ENCODE measurements at regions not wholly inside any gene's neighbourhood (a gene's known extent, or its start where the extent isn't known, plus 50 kb on each side); places are given as distances from the start of the nearest gene placed in this dataset.

DNA sequence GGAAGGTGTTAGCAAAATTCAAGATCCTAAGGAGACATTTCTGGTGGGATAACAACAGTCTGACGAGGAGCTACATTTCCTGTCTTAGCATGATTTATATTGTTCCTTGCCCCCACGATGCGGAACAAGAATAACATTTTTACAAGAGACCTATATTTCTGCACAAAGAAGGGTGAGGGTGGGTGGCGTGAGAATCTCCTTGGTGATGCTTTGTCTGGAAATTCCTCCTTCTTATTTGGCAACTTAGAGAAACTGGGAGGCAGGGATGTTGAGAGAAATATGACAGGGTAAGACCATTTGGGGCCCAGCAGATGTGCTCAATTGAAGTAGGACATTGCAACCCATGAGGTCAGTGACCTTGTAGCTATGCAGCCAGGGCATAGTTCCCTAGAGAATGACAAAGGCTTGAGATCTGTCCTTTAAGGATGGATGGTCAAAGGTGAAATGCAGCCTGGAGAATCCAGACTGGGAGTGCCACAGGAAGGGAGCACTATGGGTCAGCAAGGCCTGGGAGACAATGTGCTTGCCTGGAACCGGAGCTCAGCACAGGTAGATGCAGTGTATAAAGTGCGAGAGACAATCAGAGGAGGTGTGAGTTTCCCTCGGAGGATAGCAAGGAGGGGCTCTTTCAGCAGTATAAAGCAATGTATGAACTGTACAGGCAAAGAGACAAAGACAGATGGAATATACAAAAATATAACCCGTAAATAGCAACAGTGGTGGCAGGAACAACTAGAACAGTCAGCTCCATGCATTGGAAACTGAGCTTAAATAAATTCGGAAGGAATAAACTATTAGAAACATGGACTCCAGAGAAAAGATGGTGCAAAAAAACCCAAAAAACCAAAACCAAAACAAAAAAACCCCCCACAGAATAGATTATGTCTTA lies 317.6 kb upstream of the TBL1XR1 start:
- H3K9me3 Mint-ChIP-seq: no peaks in the 10 kb centered on the region
- no peak overlapping the region for H3K27ac ChIP-seq (ENCODE audit: low read depth, low read length)
- H3K27me3 ChIP-seq (ENCODE audit: insufficient read depth, low read length, poor library complexity, severe bottlenecking): no peaks in the 10 kb centered on the region
- no peaks in the 10 kb centered on the region for H3K36me3 ChIP-seq (ENCODE audit: insufficient read depth, low read length)
- no peak for DNase-seq
- H3K27ac Mint-ChIP-seq: no peak overlapping the region
- H3K9me3 ChIP-seq (ENCODE audit: low read length): no peaks in the 10 kb centered on the region
- H3K4me1 ChIP-seq (ENCODE audit: insufficient read depth, low read length): no peaks in the 10 kb centered on the region
- H3K4me3 ChIP-seq (ENCODE audit: low read length): no peak overlapping the region
- POLR2A ChIA-PET: no interaction called here
- H3K4me3 Mint-ChIP-seq: no peak overlapping the region
- no peaks in the 10 kb centered on the region for H3K27me3 Mint-ChIP-seq
- peaks cover 2 to 13% (median 4%) of the 10 kb centered on the region in 3 donors for H3K4me1 Mint-ChIP-seq
- H3K36me3 Mint-ChIP-seq: peaks cover 0 to 4% (median 4%) of the 10 kb centered on the region in 3 donors
- CTCF ChIA-PET: interaction anchor here (1.2 kb wide), 1 partner anchor 149 kb away, joined by 3 read pairs; no protein-coding TSS in a partner anchor

- Mint-ChIP-seq H3K36me3 (peaks cover 0 to 4% (median 4%) of the 10 kb centered on the region in 3 donors), H3K4me1 (peaks cover 1 to 10% (median 4%) of the 10 kb centered on the region in 3 donors), H3K27ac (no peak overlapping the region), H3K4me3 (no peak overlapping the region), H3K27me3 (no peaks in the 10 kb centered on the region), H3K9me3 (no peaks in the 10 kb centered on the region)
- ChIA-PET POLR2A (no interaction called here), CTCF (no interaction called here)
- Histone ChIP-seq H3K4me3 (ENCODE audit: low read length) (no peak overlapping the region), H3K36me3 (ENCODE audit: insufficient read depth, low read length) (no peaks in the 10 kb centered on the region), H3K27me3 (ENCODE audit: insufficient read depth, low read length, poor library complexity, severe bottlenecking) (no peaks in the 10 kb centered on the region), H3K27ac (ENCODE audit: low read depth, low read length) (no peak overlapping the region), H3K4me1 (ENCODE audit: insufficient read depth, low read length) (no peaks in the 10 kb centered on the region), H3K9me3 (ENCODE audit: low read length) (no peaks in the 10 kb centered on the region)
- DNase-seq: no peak
Observed at GRCh38 chr3:177515786-177516157, 318.5 kb upstream of the TBL1XR1 start.

DNA sequence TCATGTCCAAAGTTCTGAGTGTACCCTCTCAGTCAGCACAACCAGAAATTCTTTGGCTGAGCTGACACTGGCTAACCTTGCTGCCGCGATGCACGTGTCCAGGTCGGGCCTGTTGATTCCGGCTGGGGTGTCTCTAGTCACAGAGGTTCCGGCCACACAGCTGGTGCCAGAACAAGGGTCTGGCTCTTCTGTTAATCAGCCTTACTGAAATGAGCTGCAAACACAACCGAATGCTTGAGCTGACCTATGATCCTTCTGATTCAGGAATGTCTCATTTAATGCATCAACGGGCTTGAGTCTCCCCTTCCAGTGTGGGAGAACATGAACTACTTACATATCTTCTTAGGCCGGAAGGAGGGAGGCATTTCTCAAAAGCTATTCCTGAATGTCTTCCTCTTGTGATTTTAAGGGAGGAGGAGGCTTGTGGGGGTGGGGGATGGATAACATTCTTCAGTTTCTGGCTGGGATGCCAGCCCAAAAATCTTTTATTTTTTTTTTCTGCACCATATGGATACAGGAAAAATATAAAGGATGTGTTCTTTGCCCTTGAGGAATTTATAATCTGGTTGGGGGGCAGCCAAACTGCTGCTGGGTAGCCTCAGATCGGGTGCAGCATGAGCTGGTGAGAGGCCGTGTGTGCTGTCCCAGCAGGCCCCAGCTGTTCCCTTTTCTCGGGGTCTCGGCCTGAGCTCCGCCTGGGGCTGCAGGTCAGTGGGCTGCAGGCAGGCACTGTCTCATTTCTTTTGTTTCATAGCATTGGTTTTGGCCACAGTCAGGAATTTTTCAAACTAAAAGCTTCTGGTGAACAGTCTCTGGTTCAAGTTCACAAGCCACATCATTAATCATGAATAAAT lies 319.1 kb upstream of the TBL1XR1 start:
- Histone ChIP-seq H3K4me3 (ENCODE audit: low read length) (no peak overlapping the region), H3K27ac (ENCODE audit: low read depth, low read length) (no peak overlapping the region), H3K27me3 (ENCODE audit: insufficient read depth, low read length, poor library complexity, severe bottlenecking) (no peaks in the 10 kb centered on the region), H3K9me3 (ENCODE audit: low read length) (no peaks in the 10 kb centered on the region), H3K36me3 (ENCODE audit: insufficient read depth, low read length) (no peaks in the 10 kb centered on the region), H3K4me1 (ENCODE audit: insufficient read depth, low read length) (no peaks in the 10 kb centered on the region)
- no peak overlapping the region for H3K4me3 Mint-ChIP-seq
- peak overlapping the region in 1 of 8 donors; percentile 47 for H3K27ac Mint-ChIP-seq
- H3K36me3 Mint-ChIP-seq: peaks cover 0 to 4% (median 4%) of the 10 kb centered on the region in 3 donors
- no peaks in the 10 kb centered on the region for H3K9me3 Mint-ChIP-seq
- peaks cover 0 to 9% (median 4%) of the 10 kb centered on the region in 3 donors for H3K4me1 Mint-ChIP-seq
- no peaks in the 10 kb centered on the region for H3K27me3 Mint-ChIP-seq
- ChIA-PET POLR2A (no interaction called here), CTCF (interaction anchor here (1.5 kb wide), 1 partner anchor 149 kb away, joined by 3 read pairs; no protein-coding TSS in a partner anchor)
- no peak for DNase-seq

DNA sequence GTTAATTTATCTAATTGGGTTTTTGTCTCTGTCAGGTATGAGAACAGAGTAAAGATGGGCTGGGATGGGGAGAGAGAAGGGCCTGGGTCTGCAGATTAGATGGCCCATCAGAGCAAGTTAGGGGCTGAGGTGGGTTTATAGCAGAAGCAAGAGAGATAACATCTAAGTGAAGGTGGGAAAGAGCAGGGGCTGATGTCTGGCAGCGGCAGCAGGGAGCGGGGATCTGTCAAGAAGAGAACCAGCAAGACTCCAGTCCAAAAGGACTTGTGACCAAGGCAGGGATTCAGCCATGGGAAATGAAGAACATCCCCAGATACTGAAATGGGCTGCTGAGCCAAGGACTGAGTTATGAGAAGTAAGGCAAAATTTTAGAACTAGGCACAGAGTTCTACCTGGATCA lies 320.6 kb upstream of the TBL1XR1 start:
- ChIA-PET POLR2A (no interaction called here), CTCF (no interaction called here)
- no peak for DNase-seq
- Mint-ChIP-seq H3K4me3 (no peak overlapping the region), H3K36me3 (peaks cover 0 to 4% (median 3%) of the 10 kb centered on the region in 3 donors), H3K4me1 (peaks cover 0 to 16% (median 6%) of the 10 kb centered on the region in 3 donors), H3K27ac (peak overlapping the region in 1 of 8 donors; percentile 59), H3K27me3 (no peaks in the 10 kb centered on the region), H3K9me3 (no peaks in the 10 kb centered on the region)
- Histone ChIP-seq H3K36me3 (ENCODE audit: insufficient read depth, low read length) (no peaks in the 10 kb centered on the region), H3K27ac (ENCODE audit: low read depth, low read length) (no peak overlapping the region), H3K4me1 (ENCODE audit: insufficient read depth, low read length) (no peaks in the 10 kb centered on the region), H3K27me3 (ENCODE audit: insufficient read depth, low read length, poor library complexity, severe bottlenecking) (no peaks in the 10 kb centered on the region), H3K9me3 (ENCODE audit: low read length) (no peaks in the 10 kb centered on the region), H3K4me3 (ENCODE audit: low read length) (no peak overlapping the region)

DNA sequence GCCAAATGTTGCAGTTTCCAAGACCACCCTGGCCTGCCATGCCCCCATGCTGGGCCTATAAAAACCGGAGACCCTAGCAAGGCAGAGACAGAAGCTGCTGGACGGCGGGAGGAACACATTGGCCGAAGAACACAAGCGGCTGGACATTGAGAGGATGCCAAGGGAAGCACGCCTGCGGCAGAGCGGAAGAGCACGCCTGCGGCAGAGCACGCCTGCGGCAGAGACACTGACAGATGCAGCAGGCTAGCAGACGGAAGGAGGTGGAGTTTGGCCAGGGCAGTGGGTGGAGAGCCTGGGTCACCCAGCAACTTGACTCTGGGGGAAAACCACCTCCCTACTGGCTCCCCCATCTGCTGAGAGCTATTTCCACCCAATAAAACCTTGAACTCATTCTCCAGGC lies 322.3 kb upstream of the TBL1XR1 start:
- H3K27me3 Mint-ChIP-seq: no peaks in the 10 kb centered on the region
- CTCF ChIA-PET: interaction anchor here (1.4 to 2.0 kb wide), 2 partner anchors 17 to 130 kb away, joined by 4 to 6 read pairs; no protein-coding TSS in a partner anchor
- no peak for DNase-seq

GRCh38 chr3:177521305-177521704 lies 324.0 kb upstream of the TBL1XR1 start:
- no peak overlapping the region for H3K27ac Mint-ChIP-seq
- H3K4me3 ChIP-seq (ENCODE audit: low read length): no peak overlapping the region
- peaks cover 6% of the 10 kb centered on the region for H3K4me1 ChIP-seq (ENCODE audit: insufficient read depth, low read length)
- ChIA-PET POLR2A (interaction anchor here (0.6 kb wide), 1 partner anchor 121 kb away, joined by 3 read pairs; no protein-coding TSS in a partner anchor), CTCF (no interaction called here)
- no peaks in the 10 kb centered on the region for H3K27me3 Mint-ChIP-seq
- H3K27ac ChIP-seq (ENCODE audit: low read depth, low read length): no peak overlapping the region
- DNase-seq: no peak
- H3K4me1 Mint-ChIP-seq: peaks cover 18 to 42% (median 35%) of the 10 kb centered on the region in 3 donors
- H3K27me3 ChIP-seq (ENCODE audit: insufficient read depth, low read length, poor library complexity, severe bottlenecking): no peaks in the 10 kb centered on the region
- no peak overlapping the region for H3K4me3 Mint-ChIP-seq
- no peaks in the 10 kb centered on the region for H3K9me3 ChIP-seq (ENCODE audit: low read length)
- H3K9me3 Mint-ChIP-seq: peaks cover 0 to 3% (median 0%) of the 10 kb centered on the region in 5 donors
- peaks cover 0 to 10% (median 4%) of the 10 kb centered on the region in 3 donors for H3K36me3 Mint-ChIP-seq
- no peaks in the 10 kb centered on the region for H3K36me3 ChIP-seq (ENCODE audit: insufficient read depth, low read length)

More for the DNA sequence above, 322.3 kb upstream of the TBL1XR1 start:
- Histone ChIP-seq H3K9me3 (ENCODE audit: low read length) (no peaks in the 10 kb centered on the region), H3K27ac (ENCODE audit: low read depth, low read length) (no peak overlapping the region), H3K4me1 (ENCODE audit: insufficient read depth, low read length) (peaks cover 6% of the 10 kb centered on the region), H3K36me3 (ENCODE audit: insufficient read depth, low read length) (no peaks in the 10 kb centered on the region), H3K27me3 (ENCODE audit: insufficient read depth, low read length, poor library complexity, severe bottlenecking) (no peaks in the 10 kb centered on the region), H3K4me3 (ENCODE audit: low read length) (no peak overlapping the region)
- Mint-ChIP-seq H3K4me3 (no peak overlapping the region), H3K36me3 (peaks cover 0 to 4% (median 4%) of the 10 kb centered on the region in 3 donors), H3K9me3 (peaks cover 0 to 3% (median 0%) of the 10 kb centered on the region in 5 donors), H3K4me1 (peaks cover 8 to 29% (median 21%) of the 10 kb centered on the region in 3 donors), H3K27ac (no peak overlapping the region)
- POLR2A ChIA-PET: no interaction called here

DNA sequence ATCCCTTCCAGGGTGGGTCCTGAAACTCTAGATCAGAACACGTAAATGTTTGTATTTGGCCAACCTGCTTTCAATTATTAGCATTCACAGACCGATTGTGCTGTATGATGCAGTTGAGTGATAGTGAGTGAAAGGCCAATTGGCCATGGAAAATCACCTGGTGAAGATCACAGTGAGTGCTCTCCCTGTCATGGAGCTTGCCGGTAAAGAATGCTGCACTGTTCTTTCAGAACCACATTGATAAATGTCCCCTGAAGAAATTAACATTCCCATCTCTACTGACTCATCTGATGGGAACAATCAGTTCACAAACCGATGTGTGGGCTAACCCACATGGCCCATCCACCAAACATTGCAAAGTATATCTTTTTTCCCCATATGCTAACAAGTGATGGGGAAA lies 324.8 kb upstream of the TBL1XR1 start:
- peaks cover 18 to 44% (median 36%) of the 10 kb centered on the region in 3 donors for H3K4me1 Mint-ChIP-seq
- H3K27me3 ChIP-seq (ENCODE audit: insufficient read depth, low read length, poor library complexity, severe bottlenecking): no peaks in the 10 kb centered on the region
- peaks cover 6% of the 10 kb centered on the region for H3K4me1 ChIP-seq (ENCODE audit: insufficient read depth, low read length)
- no peak overlapping the region for H3K27ac ChIP-seq (ENCODE audit: low read depth, low read length)
- H3K27me3 Mint-ChIP-seq: no peaks in the 10 kb centered on the region
- no peaks in the 10 kb centered on the region for H3K36me3 ChIP-seq (ENCODE audit: insufficient read depth, low read length)
- H3K9me3 Mint-ChIP-seq: peaks cover 0 to 3% (median 0%) of the 10 kb centered on the region in 5 donors
- ChIA-PET POLR2A (no interaction called here), CTCF (no interaction called here)
- peaks cover 0 to 10% (median 4%) of the 10 kb centered on the region in 3 donors for H3K36me3 Mint-ChIP-seq
- H3K4me3 Mint-ChIP-seq: no peak overlapping the region
- DNase-seq: no peak
- no peak overlapping the region for H3K4me3 ChIP-seq (ENCODE audit: low read length)
- peak overlapping the region in 1 of 8 donors; percentile 6 for H3K27ac Mint-ChIP-seq
- H3K9me3 ChIP-seq (ENCODE audit: low read length): no peaks in the 10 kb centered on the region

All from CD8-positive, alpha-beta memory T cell (primary cell).